ENCODE measurements at regions not wholly inside any gene's neighbourhood (a gene's known extent, or its start where the extent isn't known, plus 50 kb on each side); places are given as distances from the start of the nearest gene placed in this dataset.

DNA sequence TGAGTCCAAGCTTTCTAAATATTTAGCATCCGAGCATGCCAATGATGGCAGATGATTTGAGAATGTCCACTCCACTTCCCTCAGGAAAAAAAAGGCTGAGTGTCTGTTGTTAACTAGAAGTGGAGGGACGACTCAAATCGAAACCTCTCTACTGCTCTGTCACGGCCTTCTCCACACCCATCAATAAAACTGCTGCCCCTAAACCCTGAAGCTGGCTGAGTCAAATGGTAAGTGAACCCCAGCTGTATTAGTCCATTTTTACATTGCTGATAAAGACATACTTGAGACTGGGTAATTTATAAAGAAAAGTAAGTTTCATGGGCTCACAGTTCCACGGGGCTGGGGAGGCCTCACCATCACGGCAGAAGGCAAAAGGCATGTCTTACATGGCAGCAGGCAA lies 707.0 kb downstream of the QKI start:
- no peak for DNase-seq (ENCODE audit: low spot score)
- no peak for ATAC-seq
- no peak for FAIRE-seq
- no peaks in the 10 kb centered on the region for H3K27me3 ChIP-seq (ENCODE audit: control insufficient read depth in 1 of 2, insufficient read depth in 2 of 2, low read length in 2 of 2)
- in situ Hi-C loops (cut with HindIII; ENCODE audit: extremely low pct_ligation_motif_present, low pct_unique_long_range_greater_than_20kb) = loop anchor here (25.0 kb wide), 2 partner anchors 709 to 934 kb away; partner anchors contain the start of gene QKI
- TF ChIP-seq FOXP4 (CRISPR knock-in tag; IDR thresholded peaks at IDR 0.05) = no peak
- TF ChIP-seq MAZ (IDR thresholded peaks at IDR 0.05; ENCODE audit: borderline replicate concordance, low read depth, low read length) = no peak
- no peak for TF ChIP-seq MAZ (CRISPR knock-in tag; IDR thresholded peaks at IDR 0.05; ENCODE audit: low read depth)
- no peak overlapping the region for H3K4me2 ChIP-seq (ENCODE audit: low read depth, low read length)
- BruUV-seq (replicated peaks) = no TSS peak
- H3K79me2 ChIP-seq (ENCODE audit: insufficient read depth, low read length) = no peaks in the 10 kb centered on the region
- 5% methylated on average over 6 of the region's 6 CpGs for WGBS (ENCODE audit: low lambda C conversion rate)
- no peak overlapping the region for H3K9ac ChIP-seq (ENCODE audit: insufficient read depth, low read depth, low read length)
- ChIA-PET POLR2A (no interaction called here), CTCF (ENCODE audit: low intra/inter-chr PET ratio, low total read pairs) (no interaction called here)
- H3K9me3 ChIP-seq (ENCODE audit: low read length) = no peaks in the 10 kb centered on the region
- no peaks in the 10 kb centered on the region for H4K20me1 ChIP-seq (ENCODE audit: insufficient read depth, low read length)
- no peak overlapping the region for H3K27ac ChIP-seq (ENCODE audit: extremely low read length, insufficient read depth, low read length)
- no peak overlapping the region for H2AFZ ChIP-seq (ENCODE audit: low read length)
- intact Hi-C loops (cut with micrococcal nuclease; ENCODE audit: unreplicated experiment) = no loop called here
- H3K4me3 ChIP-seq (replicated peaks in 1 of 3; ENCODE audit: insufficient read depth in 1 of 3, low read depth in 2 of 3, low read length in 3 of 3) = no peak overlapping the region
- H3K4me1 ChIP-seq (ENCODE audit: insufficient read depth, low read length) = no peaks in the 10 kb centered on the region
- no peaks in the 10 kb centered on the region for H3K36me3 ChIP-seq (replicated peaks in 1 of 2; ENCODE audit: control insufficient read depth in 1 of 2, insufficient read depth in 2 of 2, low read length in 2 of 2)

GRCh38 chr6:164114651-164115050 lies 700.1 kb downstream of the QKI start:
- 8% methylated on average over 5 of the region's 5 CpGs for WGBS (ENCODE audit: low lambda C conversion rate)
- H4K20me1 ChIP-seq (ENCODE audit: insufficient read depth, low read length) = no peaks in the 10 kb centered on the region
- in situ Hi-C loops (cut with HindIII; ENCODE audit: extremely low pct_ligation_motif_present, low pct_unique_long_range_greater_than_20kb) = loop anchor here (25.0 kb wide), 2 partner anchors 702 to 927 kb away; partner anchors contain the start of gene QKI
- ATAC-seq (no peak), FAIRE-seq (no peak), DNase-seq (ENCODE audit: low spot score) (no peak)
- H2AFZ ChIP-seq (ENCODE audit: low read length) = no peak overlapping the region
- intact Hi-C loops (cut with micrococcal nuclease; ENCODE audit: unreplicated experiment) = no loop called here
- no peaks in the 10 kb centered on the region for H3K36me3 ChIP-seq (replicated peaks in 1 of 2; ENCODE audit: control insufficient read depth in 1 of 2, insufficient read depth in 2 of 2, low read length in 2 of 2)
- H3K4me1 ChIP-seq (ENCODE audit: insufficient read depth, low read length) = no peaks in the 10 kb centered on the region
- H3K4me2 ChIP-seq (ENCODE audit: low read depth, low read length) = no peak overlapping the region
- H3K9me3 ChIP-seq (ENCODE audit: low read length) = peaks cover 5% of the 10 kb centered on the region; the same call in 1 of the 2 replicates
- no peak overlapping the region for H3K27ac ChIP-seq (ENCODE audit: extremely low read length, insufficient read depth, low read length)
- no TSS peak for BruUV-seq (replicated peaks)
- CTCF ChIA-PET (ENCODE audit: low intra/inter-chr PET ratio, low total read pairs) = no interaction called here
- no peak for TF ChIP-seq JUNB (CRISPR knock-in tag; IDR thresholded peaks at IDR 0.05; ENCODE audit: borderline replicate concordance)
- TF ChIP-seq SIX1 (CRISPR knock-in tag; IDR thresholded peaks at IDR 0.05; ENCODE audit: borderline replicate concordance) = no peak
- TF ChIP-seq ATF4 (CRISPR knock-in tag; IDR thresholded peaks at IDR 0.05) = no peak
- no peak for TF ChIP-seq ASH2L (IDR thresholded peaks at IDR 0.05; ENCODE audit: insufficient read length, low read depth, low read length)
- H3K4me3 ChIP-seq (replicated peaks in 1 of 3; ENCODE audit: insufficient read depth in 1 of 3, low read depth in 2 of 3, low read length in 3 of 3) = no peak overlapping the region
- POLR2A ChIA-PET = no interaction called here
- 0 out of 5 replicates have a peak, but pooled peaks cover 0 to under 1% of the 10 kb centered on the region in 2 experiments for H3K27me3 ChIP-seq (ENCODE audit: control insufficient read depth in 1 of 2, insufficient read depth in 2 of 2, low read length in 2 of 2)
- no peak overlapping the region for H3K9ac ChIP-seq (ENCODE audit: insufficient read depth, low read depth, low read length)
- no peaks in the 10 kb centered on the region for H3K79me2 ChIP-seq (ENCODE audit: insufficient read depth, low read length)

Measured in HepG2 (cell line).